ENCODE measurements at regions not wholly inside any gene's neighbourhood (a gene's known extent, or its start where the extent isn't known, plus 50 kb on each side); places are given as distances from the start of the nearest gene placed in this dataset.

DNA sequence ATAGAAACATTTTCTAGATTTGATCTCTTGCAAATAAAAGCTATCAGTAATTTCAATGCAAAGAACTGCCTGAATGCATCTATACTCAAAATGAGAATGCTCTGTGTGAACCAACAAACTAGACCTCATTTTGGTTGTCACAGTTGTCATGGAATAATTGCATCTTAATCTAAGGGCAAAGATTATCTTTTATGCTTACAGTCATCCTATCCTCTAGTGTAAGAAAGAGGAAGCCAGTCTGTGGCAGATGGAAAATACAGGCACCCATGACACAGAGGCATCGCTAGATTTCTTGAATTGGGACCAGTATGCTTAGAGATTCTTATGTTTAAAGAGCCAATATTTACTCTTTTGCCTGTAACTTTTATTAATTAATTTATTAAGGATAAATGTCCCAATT, 95.0 kb downstream of the MACIR start:
- TF ChIP-seq, protein P1, sequence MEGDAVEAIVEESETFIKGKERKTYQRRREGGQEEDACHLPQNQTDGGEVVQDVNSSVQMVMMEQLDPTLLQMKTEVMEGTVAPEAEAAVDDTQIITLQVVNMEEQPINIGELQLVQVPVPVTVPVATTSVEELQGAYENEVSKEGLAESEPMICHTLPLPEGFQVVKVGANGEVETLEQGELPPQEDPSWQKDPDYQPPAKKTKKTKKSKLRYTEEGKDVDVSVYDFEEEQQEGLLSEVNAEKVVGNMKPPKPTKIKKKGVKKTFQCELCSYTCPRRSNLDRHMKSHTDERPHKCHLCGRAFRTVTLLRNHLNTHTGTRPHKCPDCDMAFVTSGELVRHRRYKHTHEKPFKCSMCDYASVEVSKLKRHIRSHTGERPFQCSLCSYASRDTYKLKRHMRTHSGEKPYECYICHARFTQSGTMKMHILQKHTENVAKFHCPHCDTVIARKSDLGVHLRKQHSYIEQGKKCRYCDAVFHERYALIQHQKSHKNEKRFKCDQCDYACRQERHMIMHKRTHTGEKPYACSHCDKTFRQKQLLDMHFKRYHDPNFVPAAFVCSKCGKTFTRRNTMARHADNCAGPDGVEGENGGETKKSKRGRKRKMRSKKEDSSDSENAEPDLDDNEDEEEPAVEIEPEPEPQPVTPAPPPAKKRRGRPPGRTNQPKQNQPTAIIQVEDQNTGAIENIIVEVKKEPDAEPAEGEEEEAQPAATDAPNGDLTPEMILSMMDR (IDR thresholded peaks at IDR 0.05 in 4 of 5, conservative IDR thresholded peaks at IDR 0.05 in 1 of 5): no peak
- no peak for TF ChIP-seq POLR2A (IDR thresholded peaks at IDR 0.05)

Measured in gastrocnemius medialis (tissue), 4 donors.